ENCODE measurements at regions not wholly inside any gene's neighbourhood (a gene's known extent, or its start where the extent isn't known, plus 50 kb on each side); places are given as distances from the start of the nearest gene placed in this dataset.

GRCh38 chr4:179766938-179767337 lies 2324.7 kb upstream of the AGA start:
- Histone ChIP-seq H3K4me1 (ENCODE audit: control insufficient read depth, insufficient read depth, low read length, poor library complexity, severe bottlenecking) (no peaks in the 10 kb centered on the region), H3K36me3 (ENCODE audit: control insufficient read depth, insufficient read depth, low read length) (no peaks in the 10 kb centered on the region), H3K9me3 (ENCODE audit: control insufficient read depth, low read length) (no peaks in the 10 kb centered on the region), H3K27ac (ENCODE audit: low read depth, low read length, severe bottlenecking) (no peak overlapping the region), H3K4me3 (ENCODE audit: extremely low read depth, insufficient read depth, low read length, poor library complexity, severe bottlenecking) (no peak overlapping the region)
- WGBS, 2 experiments (ENCODE audit: insufficient coverage in 2 of 2) = 86% methylated on average over 2 of the region's 4 CpGs; no CpG with 5 or more reads in 1 of the 2 experiments

- H3K4me1 ChIP-seq (ENCODE audit: control insufficient read depth, insufficient read depth, low read length, poor library complexity, severe bottlenecking) = no peaks in the 10 kb centered on the region
These were observed 2326.8 kb upstream of the AGA start for GRCh38 chr4:179768996-179769395.

GRCh38 chr4:179797738-179798137 lies 2355.5 kb upstream of the AGA start:
- Histone ChIP-seq H3K36me3 (ENCODE audit: control insufficient read depth, insufficient read depth, low read length) (no peaks in the 10 kb centered on the region), H3K27ac (ENCODE audit: low read depth, low read length, severe bottlenecking) (no peak overlapping the region), H3K9me3 (ENCODE audit: control insufficient read depth, low read length) (no peaks in the 10 kb centered on the region), H3K4me1 (ENCODE audit: control insufficient read depth, insufficient read depth, low read length, poor library complexity, severe bottlenecking) (peaks cover 3% of the 10 kb centered on the region), H3K4me3 (ENCODE audit: extremely low read depth, insufficient read depth, low read length, poor library complexity, severe bottlenecking) (no peak overlapping the region)
- WGBS, 2 experiments (ENCODE audit: insufficient coverage in 2 of 2) = 96 to 98% methylated on average over 5 of the region's 5 CpGs

More at GRCh38 chr4:179768996-179769395, 2326.8 kb upstream of the AGA start:
- H3K27ac ChIP-seq (ENCODE audit: low read depth, low read length, severe bottlenecking) = no peak overlapping the region
- WGBS, 2 experiments (ENCODE audit: insufficient coverage in 2 of 2) = no CpG with 5 or more reads among the region's 3 CpGs
- H3K4me3 ChIP-seq (ENCODE audit: extremely low read depth, insufficient read depth, low read length, poor library complexity, severe bottlenecking) = no peak overlapping the region
- no peaks in the 10 kb centered on the region for H3K36me3 ChIP-seq (ENCODE audit: control insufficient read depth, insufficient read depth, low read length)
- no peaks in the 10 kb centered on the region for H3K9me3 ChIP-seq (ENCODE audit: control insufficient read depth, low read length)

- WGBS, 2 experiments (ENCODE audit: insufficient coverage in 2 of 2) = no CpG with 5 or more reads among the region's 1 CpG
- no peaks in the 10 kb centered on the region for H3K9me3 ChIP-seq (ENCODE audit: control insufficient read depth, low read length)
- H3K36me3 ChIP-seq (ENCODE audit: control insufficient read depth, insufficient read depth, low read length) = no peaks in the 10 kb centered on the region
- no peaks in the 10 kb centered on the region for H3K4me1 ChIP-seq (ENCODE audit: control insufficient read depth, insufficient read depth, low read length, poor library complexity, severe bottlenecking)
- no peak overlapping the region for H3K27ac ChIP-seq (ENCODE audit: low read depth, low read length, severe bottlenecking)
- H3K4me3 ChIP-seq (ENCODE audit: extremely low read depth, insufficient read depth, low read length, poor library complexity, severe bottlenecking) = no peak overlapping the region
These were observed 2361.6 kb upstream of the AGA start for GRCh38 chr4:179803857-179804256.

- no CpG with 5 or more reads among the region's 1 CpG for WGBS, 2 experiments (ENCODE audit: insufficient coverage in 2 of 2)
- no peaks in the 10 kb centered on the region for H3K4me1 ChIP-seq (ENCODE audit: control insufficient read depth, insufficient read depth, low read length, poor library complexity, severe bottlenecking)
- H3K36me3 ChIP-seq (ENCODE audit: control insufficient read depth, insufficient read depth, low read length) = no peaks in the 10 kb centered on the region
- H3K4me3 ChIP-seq (ENCODE audit: extremely low read depth, insufficient read depth, low read length, poor library complexity, severe bottlenecking) = no peak overlapping the region
- H3K9me3 ChIP-seq (ENCODE audit: control insufficient read depth, low read length) = no peaks in the 10 kb centered on the region
- H3K27ac ChIP-seq (ENCODE audit: low read depth, low read length, severe bottlenecking) = no peak overlapping the region
These were observed 2362.2 kb upstream of the AGA start for GRCh38 chr4:179804440-179804839.

- 70 to 89% methylated on average over 1 to 2 of the region's 8 CpGs for WGBS, 2 experiments (ENCODE audit: insufficient coverage in 2 of 2)
- Histone ChIP-seq H3K9me3 (ENCODE audit: control insufficient read depth, low read length) (no peaks in the 10 kb centered on the region), H3K36me3 (ENCODE audit: control insufficient read depth, insufficient read depth, low read length) (no peaks in the 10 kb centered on the region), H3K4me3 (ENCODE audit: extremely low read depth, insufficient read depth, low read length, poor library complexity, severe bottlenecking) (no peak overlapping the region), H3K27ac (ENCODE audit: low read depth, low read length, severe bottlenecking) (no peak overlapping the region), H3K4me1 (ENCODE audit: control insufficient read depth, insufficient read depth, low read length, poor library complexity, severe bottlenecking) (no peaks in the 10 kb centered on the region)
These were observed 2375.1 kb upstream of the AGA start for GRCh38 chr4:179817317-179817716.

- no CpG with 5 or more reads among the region's 2 CpGs for WGBS, 2 experiments (ENCODE audit: insufficient coverage in 2 of 2)
- no peaks in the 10 kb centered on the region for H3K36me3 ChIP-seq (ENCODE audit: control insufficient read depth, insufficient read depth, low read length)
These were observed 2381.1 kb upstream of the AGA start for GRCh38 chr4:179823342-179823741.

GRCh38 chr4:179831274-179831673 lies 2389.0 kb upstream of the AGA start:
- 80% methylated on average over 1 of the region's 4 CpGs; no CpG with 5 or more reads in 1 of the 2 experiments for WGBS, 2 experiments (ENCODE audit: insufficient coverage in 2 of 2)
- H3K36me3 ChIP-seq (ENCODE audit: control insufficient read depth, insufficient read depth, low read length) = no peaks in the 10 kb centered on the region

More at GRCh38 chr4:179823342-179823741, 2381.1 kb upstream of the AGA start:
- Histone ChIP-seq H3K9me3 (ENCODE audit: control insufficient read depth, low read length) (no peaks in the 10 kb centered on the region), H3K4me1 (ENCODE audit: control insufficient read depth, insufficient read depth, low read length, poor library complexity, severe bottlenecking) (no peaks in the 10 kb centered on the region), H3K4me3 (ENCODE audit: extremely low read depth, insufficient read depth, low read length, poor library complexity, severe bottlenecking) (no peak overlapping the region), H3K27ac (ENCODE audit: low read depth, low read length, severe bottlenecking) (no peak overlapping the region)

GRCh38 chr4:179836179-179837075 lies 2394.2 kb upstream of the AGA start:
- no peaks in the 10 kb centered on the region for H3K4me1 ChIP-seq (ENCODE audit: control insufficient read depth, insufficient read depth, low read length, poor library complexity, severe bottlenecking)
- H3K36me3 ChIP-seq (ENCODE audit: control insufficient read depth, insufficient read depth, low read length) = no peaks in the 10 kb centered on the region
- H3K4me3 ChIP-seq (ENCODE audit: extremely low read depth, insufficient read depth, low read length, poor library complexity, severe bottlenecking) = no peak overlapping the region
- H3K27ac ChIP-seq (ENCODE audit: low read depth, low read length, severe bottlenecking) = no peak overlapping the region
- WGBS, 2 experiments (ENCODE audit: insufficient coverage in 2 of 2) = 76 to 87% methylated on average over 5 to 6 of the region's 11 CpGs
- H3K9me3 ChIP-seq (ENCODE audit: control insufficient read depth, low read length) = no peaks in the 10 kb centered on the region

More at GRCh38 chr4:179831274-179831673, 2389.0 kb upstream of the AGA start:
- Histone ChIP-seq H3K27ac (ENCODE audit: low read depth, low read length, severe bottlenecking) (no peak overlapping the region), H3K4me3 (ENCODE audit: extremely low read depth, insufficient read depth, low read length, poor library complexity, severe bottlenecking) (no peak overlapping the region), H3K4me1 (ENCODE audit: control insufficient read depth, insufficient read depth, low read length, poor library complexity, severe bottlenecking) (no peaks in the 10 kb centered on the region), H3K9me3 (ENCODE audit: control insufficient read depth, low read length) (no peaks in the 10 kb centered on the region)

GRCh38 chr4:179843370-179843769 lies 2399.8 kb upstream of the TENM3 start:
- WGBS, 2 experiments (ENCODE audit: insufficient coverage in 2 of 2) = 42 to 60% methylated on average over 2 to 3 of the region's 3 CpGs
- Histone ChIP-seq H3K36me3 (ENCODE audit: control insufficient read depth, insufficient read depth, low read length) (no peaks in the 10 kb centered on the region), H3K4me1 (ENCODE audit: control insufficient read depth, insufficient read depth, low read length, poor library complexity, severe bottlenecking) (no peaks in the 10 kb centered on the region), H3K4me3 (ENCODE audit: extremely low read depth, insufficient read depth, low read length, poor library complexity, severe bottlenecking) (no peak overlapping the region), H3K27ac (ENCODE audit: low read depth, low read length, severe bottlenecking) (no peak overlapping the region), H3K9me3 (ENCODE audit: control insufficient read depth, low read length) (no peaks in the 10 kb centered on the region)

- Histone ChIP-seq H3K36me3 (ENCODE audit: control insufficient read depth, insufficient read depth, low read length) (no peaks in the 10 kb centered on the region), H3K4me1 (ENCODE audit: control insufficient read depth, insufficient read depth, low read length, poor library complexity, severe bottlenecking) (no peaks in the 10 kb centered on the region), H3K27ac (ENCODE audit: low read depth, low read length, severe bottlenecking) (no peak overlapping the region), H3K4me3 (ENCODE audit: extremely low read depth, insufficient read depth, low read length, poor library complexity, severe bottlenecking) (no peak overlapping the region), H3K9me3 (ENCODE audit: control insufficient read depth, low read length) (no peaks in the 10 kb centered on the region)
- WGBS, 2 experiments (ENCODE audit: insufficient coverage in 2 of 2) = 93 to 100% methylated on average over 1 to 2 of the region's 3 CpGs
These were observed 2387.7 kb upstream of the TENM3 start for GRCh38 chr4:179855469-179855868.

All from mesodermal cell (in vitro differentiated cells).